Smooth muscle cell (in vitro differentiated cells): ENCODE measurements at regions not wholly inside any gene's neighbourhood (a gene's known extent, or its start where the extent isn't known, plus 50 kb on each side); places are given as distances from the start of the nearest gene placed in this dataset.

Experiments used
- DNase-seq: peaks from one replicate; lab custom pipeline; 2025; ENCODE audit not compliant: unreplicated experiment; lab: John Stamatoyannopoulos, UW
- H2AFZ ChIP-seq: fragments of 200-600 bp; sonication (generic); 2 replicates; pipeline ENCODE4 v1.6.0; 2016; ENCODE audit warnings: antibody characterized with exemption, low read depth, mild to moderate bottlenecking
- H3F3A ChIP-seq: fragments of 200-600 bp; sonication (generic); 2 replicates; pipeline ENCODE4 v1.6.0; 2017; ENCODE audit warnings: antibody characterized with exemption, low read depth
- H3K27ac ChIP-seq: fragments of 200-600 bp; sonication (generic); 2 replicates; pipeline ENCODE4 v1.5.1; 2016; ENCODE audit warnings: low read depth, mild to moderate bottlenecking
- H3K27me3 ChIP-seq: fragments of 200-600 bp; sonication (generic); 2 replicates; pipeline ENCODE4 v1.6.1; 2016; ENCODE audit warnings: low read depth, mild to moderate bottlenecking
- H3K36me3 ChIP-seq: fragments of 200-600 bp; sonication (generic); 2 replicates; pipeline ENCODE4 v1.5.1; 2016; ENCODE audit warnings: low read depth
- H3K4me1 ChIP-seq: fragments of 200-600 bp; sonication (generic); 2 replicates; pipeline ENCODE4 v1.5.1; 2016; ENCODE audit warnings: low read depth
- H3K4me2 ChIP-seq: fragments of 200-600 bp; sonication (generic); 2 replicates; pipeline ENCODE4 v1.6.0; 2016; ENCODE audit warnings: mild to moderate bottlenecking
- H3K4me3 ChIP-seq: fragments of 200-600 bp; sonication (generic); 2 replicates; pipeline ENCODE4 v1.5.1; 2016; ENCODE audit warnings: mild to moderate bottlenecking
- H3K79me2 ChIP-seq: fragments of 200-600 bp; sonication (generic); 2 replicates; pipeline ENCODE4 v1.6.0; 2016; ENCODE audit warnings: low read depth, mild to moderate bottlenecking
- H3K9ac ChIP-seq: fragments of 200-600 bp; sonication (generic); 2 replicates; pipeline ENCODE4 v1.6.0; 2016; ENCODE audit warnings: low read depth
- H3K9me3 ChIP-seq: fragments of 200-600 bp; sonication (generic); replicated peaks from 2 replicates; pipeline ENCODE4 v1.5.1; 2016; ENCODE audit warnings: low read depth
- H4K20me1 ChIP-seq: fragments of 200-600 bp; sonication (generic); 2 replicates; pipeline ENCODE4 v1.6.0; 2016; ENCODE audit warnings: low read depth
- CTCF ChIP-seq: fragments of 200-600 bp; sonication (generic); IDR thresholded peaks from 2 replicates; pipeline ENCODE4 v1.5.1; 2017; ENCODE audit warnings: borderline replicate concordance, mild to moderate bottlenecking, antibody characterized with exemption; ENCODE audit not compliant: insufficient read depth, poor library complexity, severe bottlenecking
- WGBS: methylation state at CpG from one replicate; pipeline ENCODE4 v1.1.7; 2016; ENCODE audit warnings: low lambda C conversion rate; 5-methylcytosine and 5-hydroxymethylcytosine counted together

- H3K27ac ChIP-seq = no peak overlapping the region
- no peak overlapping the region for H3K9ac ChIP-seq
- no peak for DNase-seq
- no peaks in the 10 kb centered on the region for H3K79me2 ChIP-seq
- H3F3A ChIP-seq = peaks cover 7% of the 10 kb centered on the region
- H3K36me3 ChIP-seq = no peaks in the 10 kb centered on the region
- no peaks in the 10 kb centered on the region for H4K20me1 ChIP-seq
- H3K9me3 ChIP-seq = no peaks in the 10 kb centered on the region
- no peak overlapping the region for H3K4me3 ChIP-seq
- H2AFZ ChIP-seq = no peak overlapping the region
- TF ChIP-seq CTCF = no peak
- H3K4me1 ChIP-seq = peaks cover 4% of the 10 kb centered on the region
- no peak overlapping the region for H3K4me2 ChIP-seq
- H3K27me3 ChIP-seq = no peaks in the 10 kb centered on the region
- 75% methylated on average over 1 of the region's 1 CpG for WGBS
These were observed 51.2 kb upstream of the ABCC4 start for GRCh38 chr13:95352486-95352885.

- H3K9ac ChIP-seq = no peak overlapping the region
- no peaks in the 10 kb centered on the region for H3K79me2 ChIP-seq
- WGBS = 88% methylated on average over 2 of the region's 2 CpGs
- no peak overlapping the region for H3K4me2 ChIP-seq
- DNase-seq = no peak
- no peak overlapping the region for H3K27ac ChIP-seq
- no peaks in the 10 kb centered on the region for H3K27me3 ChIP-seq
- no peak for TF ChIP-seq CTCF
- no peak overlapping the region for H3K4me3 ChIP-seq
- no peaks in the 10 kb centered on the region for H3K9me3 ChIP-seq
- H4K20me1 ChIP-seq = no peaks in the 10 kb centered on the region
- peaks cover 7% of the 10 kb centered on the region for H3F3A ChIP-seq
- H2AFZ ChIP-seq = no peak overlapping the region
- peaks cover 15% of the 10 kb centered on the region for H3K4me1 ChIP-seq
- H3K36me3 ChIP-seq = no peaks in the 10 kb centered on the region
These were observed 52.9 kb upstream of the ABCC4 start for GRCh38 chr13:95354156-95354555.

GRCh38 chr13:95354680-95355487 lies 53.6 kb upstream of the ABCC4 start:
- WGBS = 95% methylated on average over 4 of the region's 4 CpGs
- Histone ChIP-seq H3K9ac (no peak overlapping the region), H3K4me2 (peak overlapping the region; percentile 50), H3K9me3 (no peaks in the 10 kb centered on the region), H3K27me3 (no peaks in the 10 kb centered on the region), H3K4me1 (peaks cover 15% of the 10 kb centered on the region), H3K79me2 (no peaks in the 10 kb centered on the region), H3F3A (peaks cover 7% of the 10 kb centered on the region), H3K4me3 (no peak overlapping the region), H3K36me3 (no peaks in the 10 kb centered on the region), H2AFZ (peak overlapping the region; percentile 23), H4K20me1 (no peaks in the 10 kb centered on the region), H3K27ac (no peak overlapping the region)
- no peak for DNase-seq
- no peak for TF ChIP-seq CTCF

- Histone ChIP-seq H2AFZ (peak overlapping the region; percentile 23), H3K79me2 (no peaks in the 10 kb centered on the region), H3K27ac (peak overlapping the region; percentile 43), H3K36me3 (no peaks in the 10 kb centered on the region), H4K20me1 (no peaks in the 10 kb centered on the region), H3K4me1 (peaks cover 15% of the 10 kb centered on the region), H3K9ac (no peak overlapping the region), H3K27me3 (no peaks in the 10 kb centered on the region), H3K4me3 (no peak overlapping the region), H3K9me3 (no peaks in the 10 kb centered on the region), H3K4me2 (peak overlapping the region; percentile 50), H3F3A (peaks cover 7% of the 10 kb centered on the region)
- TF ChIP-seq CTCF = no peak
- WGBS = 31% methylated on average over 6 of the region's 6 CpGs
- no peak for DNase-seq
These were observed 54.2 kb upstream of the ABCC4 start for GRCh38 chr13:95355494-95355893.
